Right renal cortex interstitium (tissue), 3 donors: ENCODE measurements at regions not wholly inside any gene's neighbourhood (a gene's known extent, or its start where the extent isn't known, plus 50 kb on each side); places are given as distances from the start of the nearest gene placed in this dataset.
A peak's percentile ranks its signal among the peaks of the same experiment; 100 is the strongest.
"Not testable (repeated sequence)": the region's sequence is repeated elsewhere in the genome, so short reads cannot be mapped to it uniquely, and the experiment has no call there.

Source experiments
- DNase-seq, 3 donors: peaks; one replicate each; pipeline ENCODE4 v3.0.0-alpha.2; 2013; ENCODE audit warnings: low read depth in 3 of 3, low spot score in 2 of 3

DNA sequence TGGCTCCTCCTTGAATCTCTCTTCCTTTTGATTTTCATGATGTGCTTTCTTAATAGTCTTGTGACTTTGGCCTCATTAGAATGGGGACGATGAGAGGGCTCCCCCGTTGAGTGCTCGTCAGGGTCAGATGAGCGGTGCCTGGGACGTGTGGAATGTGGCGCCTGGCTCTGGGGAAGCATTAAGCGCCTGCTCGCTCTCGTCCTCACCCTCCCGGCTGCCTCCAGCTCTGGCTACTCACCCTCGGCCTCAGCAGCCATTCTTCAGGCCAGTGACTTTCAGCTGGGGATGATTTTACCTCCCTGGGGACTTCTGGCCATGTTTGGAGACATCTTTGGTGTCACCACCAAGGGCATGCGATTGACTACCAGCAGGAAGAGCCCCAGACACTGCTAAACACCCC, 69.7 kb downstream of the RPS6KA4 start:
- DNase-seq = no peak

DNA sequence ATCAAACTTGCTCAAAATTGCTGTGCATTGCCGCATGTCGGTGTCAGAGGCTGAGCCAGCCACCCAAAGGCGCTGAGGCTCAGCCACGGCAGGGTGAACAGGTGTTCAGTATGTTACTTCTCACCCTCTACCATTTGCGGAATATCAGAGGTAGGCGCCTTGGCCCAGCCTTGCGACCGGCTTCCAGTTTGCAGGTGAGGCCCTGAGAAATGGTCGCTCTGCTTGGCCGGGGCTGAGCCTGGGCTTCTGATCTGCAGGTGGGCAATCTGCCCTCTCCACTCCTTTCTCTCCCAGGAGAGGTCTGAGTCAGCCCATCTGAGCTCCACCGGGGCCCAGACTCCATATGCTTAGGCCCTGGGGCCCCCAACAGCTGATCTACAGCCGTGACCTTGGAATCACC, 71.0 kb downstream of the RPS6KA4 start:
- no peak for DNase-seq

DNA sequence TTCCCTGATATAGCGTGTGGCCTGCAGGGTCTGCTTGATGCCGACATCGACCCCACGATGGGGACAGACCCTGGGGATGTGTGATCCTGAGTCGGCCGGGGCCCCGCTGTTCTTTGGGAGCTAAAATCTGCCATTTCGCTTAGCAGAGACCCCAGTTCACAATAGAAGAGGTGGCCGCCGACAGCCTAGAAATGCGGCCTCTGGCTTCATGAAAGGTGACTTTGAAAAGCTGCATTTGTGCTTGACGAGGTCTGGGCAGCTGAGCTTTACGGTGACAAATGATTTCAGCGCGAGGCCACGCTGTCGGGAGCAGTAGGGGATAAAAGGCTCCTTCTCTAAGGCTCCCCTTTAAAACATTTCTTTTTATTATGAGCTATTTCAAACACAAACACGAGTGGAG, 71.7 kb downstream of the RPS6KA4 start:
- no peak for DNase-seq

GRCh38 chr11:64436000-64436399, 77.0 kb downstream of the RPS6KA4 start:
- no peak for DNase-seq

DNA sequence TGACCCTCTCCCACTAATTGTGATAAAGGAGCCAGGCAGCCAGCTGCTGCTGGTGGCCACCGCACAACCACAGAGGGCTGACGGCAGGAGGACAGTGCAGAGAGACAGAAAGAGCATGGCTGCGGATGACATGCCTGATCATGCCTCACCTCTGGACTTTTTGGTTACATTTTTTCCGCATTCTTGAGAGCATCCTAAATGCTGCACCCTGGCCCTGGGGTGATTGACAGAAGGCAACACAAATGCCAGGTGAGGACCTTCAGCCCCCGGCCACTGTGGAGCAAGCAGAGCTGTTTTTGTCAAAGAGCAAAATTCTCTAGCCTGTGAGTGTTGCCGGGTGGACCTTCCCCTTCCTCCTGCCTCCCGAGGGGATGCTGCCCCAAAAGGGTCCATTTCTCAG, 78.5 kb downstream of the RPS6KA4 start:
- no peak for DNase-seq

GRCh38 chr11:64438986-64439771, 80.2 kb downstream of the RPS6KA4 start:
- DNase-seq = no peak

DNA sequence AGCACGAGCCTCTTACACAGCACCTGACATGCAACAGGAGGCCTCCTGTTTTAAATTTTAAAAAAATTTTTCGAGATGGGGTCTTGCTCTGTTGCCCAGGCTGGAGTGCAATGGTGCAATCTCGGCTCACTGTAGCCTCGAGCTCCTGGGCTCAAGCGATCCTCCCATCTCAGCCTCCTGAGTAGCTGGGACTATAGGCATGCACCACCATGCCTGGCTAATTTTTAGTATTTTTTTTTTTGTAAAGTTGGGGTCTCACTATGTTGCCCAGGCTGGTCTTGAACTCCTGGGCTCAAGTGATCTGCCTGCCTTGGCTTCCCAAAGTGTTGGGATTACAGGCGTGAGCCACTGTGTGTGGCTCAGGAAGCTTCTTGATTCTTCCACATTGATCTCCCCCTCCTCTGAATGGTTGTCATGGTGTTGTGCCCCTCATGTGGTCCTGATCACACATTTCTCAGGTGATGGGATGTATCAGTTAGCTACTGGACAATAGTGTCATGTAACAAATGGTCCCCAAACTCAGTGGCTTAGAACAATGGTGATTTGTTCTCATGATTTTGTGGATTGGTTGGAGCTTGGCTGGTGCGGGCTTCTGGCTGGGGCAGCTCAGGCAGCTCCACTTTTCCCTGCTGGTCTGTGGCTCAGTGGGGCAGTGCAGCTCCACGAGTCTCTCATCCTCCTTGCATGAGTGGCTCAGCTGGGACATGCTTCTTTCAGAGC, 81.0 kb downstream of the RPS6KA4 start:
- DNase-seq = not testable (repeated sequence)

GRCh38 chr11:64441127-64441526, 82.2 kb downstream of the RPS6KA4 start:
- no peak for DNase-seq

- no peak for DNase-seq
These were observed 84.0 kb downstream of the RPS6KA4 start for GRCh38 chr11:64443001-64443400.

GRCh38 chr11:64444838-64445441, 86.0 kb downstream of the RPS6KA4 start:
- no peak for DNase-seq

- no peak for DNase-seq
These were observed 86.7 kb downstream of the RPS6KA4 start for GRCh38 chr11:64445651-64446050.

- no peak for DNase-seq
These were observed 89.1 kb downstream of the RPS6KA4 start for GRCh38 chr11:64447831-64448598.

- peak in 2 of 3 donors; percentile 53 to 72 for DNase-seq
These were observed 89.8 kb downstream of the RPS6KA4 start for GRCh38 chr11:64448599-64449380.

- DNase-seq = peak in 2 of 3 donors; percentile 36 to 46
These were observed 90.6 kb downstream of the RPS6KA4 start for GRCh38 chr11:64449381-64450167.

DNA sequence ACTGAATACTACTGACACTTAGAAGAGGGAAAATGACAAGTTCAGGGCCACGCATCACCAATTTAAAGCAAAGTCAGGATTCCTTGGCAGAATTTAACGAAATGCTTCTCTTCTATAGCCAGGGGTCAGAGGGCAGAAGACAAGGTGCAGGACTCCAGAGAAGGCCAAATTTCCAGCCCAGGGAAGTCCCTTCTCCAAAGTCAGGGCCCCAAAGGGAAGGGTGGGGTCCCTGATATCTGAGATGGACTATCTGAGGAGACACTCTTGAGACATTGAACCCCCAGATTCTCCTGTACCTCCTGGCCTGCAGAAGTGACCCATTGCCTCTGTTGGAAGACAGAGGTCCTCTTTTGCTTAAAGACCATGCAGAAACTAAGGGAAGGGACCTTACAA, 91.2 kb downstream of the RPS6KA4 start:
- DNase-seq = no peak

- no peak for DNase-seq
These were observed 92.9 kb downstream of the RPS6KA4 start for GRCh38 chr11:64451856-64452255.

GRCh38 chr11:64453466-64453865, 94.5 kb downstream of the RPS6KA4 start:
- no peak for DNase-seq

GRCh38 chr11:64455456-64456261, 96.7 kb downstream of the RPS6KA4 start:
- no peak for DNase-seq
